H9 (cell line): ENCODE measurements at regions not wholly inside any gene's neighbourhood (a gene's known extent, or its start where the extent isn't known, plus 50 kb on each side); places are given as distances from the start of the nearest gene placed in this dataset.
"Not testable (repeated sequence)": the region's sequence is repeated elsewhere in the genome, so short reads cannot be mapped to it uniquely, and the experiment has no call there.

Experiments used
- DNase-seq: peaks from one replicate; pipeline ENCODE4 v3.0.0-alpha.2; 2017
- H2AFZ ChIP-seq: one replicate; pipeline ENCODE4 v1.6.1; 2013; ENCODE audit warnings: mild to moderate bottlenecking, low read length, control low read depth, moderate library complexity
- H2AK5ac ChIP-seq: 2 replicates; pipeline ENCODE4 v1.6.1; 2013; ENCODE audit warnings: low read length, control low read depth, mixed read lengths; ENCODE audit not compliant: insufficient read length
- H2BK120ac ChIP-seq: one replicate; pipeline ENCODE4 v1.6.1; 2013; ENCODE audit warnings: low read depth, mild to moderate bottlenecking, low read length, control low read depth, inconsistent platforms; ENCODE audit not compliant: poor library complexity, severe bottlenecking
- H2BK12ac ChIP-seq: 2 replicates; pipeline ENCODE4 v1.6.1; 2013; ENCODE audit warnings: low read length, control low read depth, mixed read lengths, low read depth; ENCODE audit not compliant: insufficient read length
- H2BK15ac ChIP-seq: 2 replicates; pipeline ENCODE4 v1.6.1; 2013; ENCODE audit warnings: low read depth, low read length, control low read depth
- H2BK20ac ChIP-seq: one replicate; pipeline ENCODE4 v1.6.1; 2013; ENCODE audit warnings: low read depth, mild to moderate bottlenecking, low read length, control low read depth, inconsistent platforms; ENCODE audit not compliant: poor library complexity, severe bottlenecking
- H2BK5ac ChIP-seq: 2 replicates; pipeline ENCODE4 v1.6.1; 2013; ENCODE audit warnings: low read length, control low read depth, mixed read lengths; ENCODE audit not compliant: insufficient read length
- H3K14ac ChIP-seq: 2 replicates; pipeline ENCODE4 v1.6.1; 2013; ENCODE audit warnings: low read length, control low read depth; ENCODE audit not compliant: insufficient read depth
- H3K18ac ChIP-seq: 2 replicates; pipeline ENCODE4 v1.6.1; 2013; ENCODE audit warnings: low read depth, mild to moderate bottlenecking, mixed read lengths, low read length, control low read depth; ENCODE audit not compliant: insufficient read length
- H3K23ac ChIP-seq: 2 replicates; pipeline ENCODE4 v1.6.1; 2013; ENCODE audit warnings: low read length, control low read depth, mixed read lengths, low read depth; ENCODE audit not compliant: insufficient read length
- H3K23me2 ChIP-seq: 2 replicates; pipeline ENCODE4 v1.6.1; 2013; ENCODE audit warnings: low read depth, mild to moderate bottlenecking, mixed read lengths, low read length, control low read depth; ENCODE audit not compliant: insufficient read length, poor library complexity, severe bottlenecking
- H3K27ac ChIP-seq: 2 replicates; pipeline ENCODE4 v1.5.1; 2013; ENCODE audit warnings: low read length, control low read depth, mixed read lengths, low read depth; ENCODE audit not compliant: insufficient read length
- H3K27me3 ChIP-seq: 2 replicates; pipeline ENCODE4 v1.6.1; 2013; ENCODE audit warnings: low read length, control low read depth, inconsistent platforms; ENCODE audit not compliant: insufficient read depth
- H3K4ac ChIP-seq: 2 replicates; pipeline ENCODE4 v1.6.1; 2013; ENCODE audit warnings: low read depth, mild to moderate bottlenecking, control low read depth, inconsistent platforms, low read length, moderate library complexity
- H3K4me1 ChIP-seq: 2 replicates; pipeline ENCODE4 v1.6.1; 2013; ENCODE audit warnings: low read length, control low read depth, inconsistent platforms; ENCODE audit not compliant: insufficient read depth
- H3K4me2 ChIP-seq: 2 replicates; pipeline ENCODE4 v1.6.1; 2013; ENCODE audit warnings: low read length, control low read depth, mixed read lengths; ENCODE audit not compliant: insufficient read length, insufficient read depth
- H3K56ac ChIP-seq: 2 replicates; pipeline ENCODE4 v1.6.1; 2013; ENCODE audit warnings: low read depth, mild to moderate bottlenecking, mixed read lengths, low read length, control low read depth; ENCODE audit not compliant: insufficient read length
- H3K79me1 ChIP-seq: 2 replicates; pipeline ENCODE4 v1.6.1; 2013; ENCODE audit warnings: low read depth, mild to moderate bottlenecking, moderate library complexity, low read length, control low read depth, inconsistent platforms; ENCODE audit not compliant: insufficient read depth, poor library complexity, severe bottlenecking
- H3K79me2 ChIP-seq: 2 replicates; pipeline ENCODE4 v1.6.1; 2013; ENCODE audit warnings: low read length, control low read depth, inconsistent platforms; ENCODE audit not compliant: insufficient read depth
- H3K9ac ChIP-seq: 2 replicates; pipeline ENCODE4 v1.6.1; 2013; ENCODE audit warnings: low read length, control low read depth, mixed read lengths; ENCODE audit not compliant: insufficient read length; ENCODE audit errors: extremely low read depth
- H3K9me3 ChIP-seq: one replicate; pipeline ENCODE4 v1.6.1; 2013; ENCODE audit warnings: low read depth, low read length, inconsistent platforms; ENCODE audit not compliant: control insufficient read depth
- H3T11ph ChIP-seq: one replicate; pipeline ENCODE4 v1.6.1; 2013; ENCODE audit warnings: mild to moderate bottlenecking, low read length, control low read depth, inconsistent platforms
- H4K20me1 ChIP-seq: one replicate; pipeline ENCODE4 v1.6.1; 2013; ENCODE audit not compliant: control insufficient read depth, insufficient read length, insufficient read depth
- H4K5ac ChIP-seq: 2 replicates; pipeline ENCODE4 v1.6.1; 2013; ENCODE audit warnings: low read depth, mild to moderate bottlenecking, mixed read lengths, low read length, control low read depth; ENCODE audit not compliant: insufficient read length
- H4K8ac ChIP-seq: replicated peaks from 2 replicates; pipeline ENCODE4 v1.6.1; 2013; ENCODE audit warnings: low read length, control low read depth, mixed read lengths, low read depth; ENCODE audit not compliant: insufficient read length
- H4K91ac ChIP-seq: 2 replicates; pipeline ENCODE4 v1.6.1; 2013; ENCODE audit warnings: low read depth, mild to moderate bottlenecking, moderate library complexity, mixed read lengths, low read length, control low read depth; ENCODE audit not compliant: insufficient read length
- H3K27ac Mint-ChIP-seq, 3 experiments: 2 replicates in 2 of 3; 3 replicates in 1 of 3; pipeline ENCODE4 v1.8.0; 2020 to 2021; ENCODE audit warnings: mixed read lengths in 3 of 3, mild to moderate bottlenecking in 1 of 3, moderate library complexity in 1 of 3
- H3K27me3 Mint-ChIP-seq: 2 replicates; pipeline ENCODE4 v1.8.0; 2021; ENCODE audit warnings: low read depth, mild to moderate bottlenecking, moderate library complexity, mixed read lengths
- H3K36me3 Mint-ChIP-seq, 3 experiments: 2 replicates in 2 of 3; 3 replicates in 1 of 3; pipeline ENCODE4 v1.8.0; 2020 to 2021; ENCODE audit warnings: low read depth in 3 of 3, mixed read lengths in 3 of 3; ENCODE audit not compliant: insufficient read depth in 1 of 3
- H3K4me1 Mint-ChIP-seq, 2 experiments: 2 replicates each; pipeline ENCODE4 v1.8.0; 2020; ENCODE audit warnings: mixed read lengths in 2 of 2
- H3K4me3 Mint-ChIP-seq, 2 experiments: 2 replicates in 1 of 2; 3 replicates in 1 of 2; pipeline ENCODE4 v1.8.0; 2020 to 2021; ENCODE audit warnings: mild to moderate bottlenecking in 2 of 2, mixed read lengths in 2 of 2, moderate library complexity in 1 of 2
- H3K9me3 Mint-ChIP-seq, 2 experiments: 2 replicates in 1 of 2; 3 replicates in 1 of 2; pipeline ENCODE4 v1.8.0; 2020; ENCODE audit warnings: mild to moderate bottlenecking in 2 of 2, mixed read lengths in 2 of 2, moderate library complexity in 1 of 2
- WGBS: extraction: QIAGEN DNeasy Blood & Tissue Kit; methylation state at CpG from one replicate; pipeline ENCODE4 v1.1.7; 2013; ENCODE audit warnings: missing lambda C conversion rate, low lambda C conversion rate, mixed read lengths; ENCODE audit not compliant: insufficient read length; ENCODE audit errors: extremely low coverage; 5-methylcytosine and 5-hydroxymethylcytosine counted together

- H2BK15ac ChIP-seq, H3K9ac ChIP-seq, H4K91ac ChIP-seq, H4K5ac ChIP-seq, H3K23me2 ChIP-seq, DNase-seq, H2AFZ ChIP-seq, H4K8ac ChIP-seq, H3K27ac ChIP-seq, H3K4me1 Mint-ChIP-seq, H2BK20ac ChIP-seq, H3K27me3 ChIP-seq, H3K79me2 ChIP-seq, H2AK5ac ChIP-seq, H3K18ac ChIP-seq, H3K4me1 ChIP-seq, H2BK120ac ChIP-seq, H3T11ph ChIP-seq, H3K27me3 Mint-ChIP-seq, H3K4ac ChIP-seq, H2BK12ac ChIP-seq, H3K23ac ChIP-seq, H3K56ac ChIP-seq, H3K4me2 ChIP-seq, H4K20me1 ChIP-seq, H3K4me3 Mint-ChIP-seq, H2BK5ac ChIP-seq, H3K14ac ChIP-seq, H3K27ac Mint-ChIP-seq, H3K79me1 ChIP-seq: not testable (repeated sequence)
- no CpG with 5 or more reads among the region's 22 CpGs for WGBS
- H3K36me3 Mint-ChIP-seq: peaks cover 3 to 11% (median 9%) of the 10 kb centered on the region in 3 experiments; a peak in 6 of 7 replicates
- H3K9me3 ChIP-seq: peaks cover 34% of the 10 kb centered on the region
- H3K9me3 Mint-ChIP-seq: peaks cover 63 to 80% of the 10 kb centered on the region in 2 experiments
Measured at GRCh38 chr18:15004270-15004973, 256.4 kb downstream of the ANKRD30B start.
